Limb (tissue), 2 donors: ENCODE measurements at regions not wholly inside any gene's neighbourhood (a gene's known extent, or its start where the extent isn't known, plus 50 kb on each side); places are given as distances from the start of the nearest gene placed in this dataset.
"Not testable (repeated sequence)": the region's sequence is repeated elsewhere in the genome, so short reads cannot be mapped to it uniquely, and the experiment has no call there.

Experiments
- DNase-seq, 2 donors: peaks; one replicate each; pipeline ENCODE4 v3.0.0-alpha.2; 2016; ENCODE audit errors: extremely low spot score in 2 of 2

GRCh38 chr2:176907341-176907740 is 305.3 kb upstream of the HNRNPA3 start:
- no peak for DNase-seq

GRCh38 chr2:176910828-176911227 is 301.8 kb upstream of the HNRNPA3 start:
- no peak for DNase-seq

- no peak for DNase-seq
These were observed 298.6 kb upstream of the HNRNPA3 start for GRCh38 chr2:176913955-176914354.

- peak in 1 of 2 donors; percentile 52 for DNase-seq
These were observed 298.2 kb upstream of the HNRNPA3 start for GRCh38 chr2:176914371-176914770.

GRCh38 chr2:176922545-176922944 is 290.0 kb upstream of the HNRNPA3 start:
- DNase-seq = not testable (repeated sequence)

GRCh38 chr2:176923205-176923604 is 289.4 kb upstream of the HNRNPA3 start:
- DNase-seq = no peak

GRCh38 chr2:176924909-176925534 is 287.6 kb upstream of the HNRNPA3 start:
- no peak for DNase-seq

GRCh38 chr2:176926453-176926852 is 286.1 kb upstream of the HNRNPA3 start:
- DNase-seq = no peak

GRCh38 chr2:176929387-176929786 is 283.2 kb upstream of the HNRNPA3 start:
- DNase-seq = not testable (repeated sequence)

GRCh38 chr2:176931588-176932563 is 280.7 kb upstream of the HNRNPA3 start:
- DNase-seq = no peak

- no peak for DNase-seq
These were observed 278.5 kb upstream of the HNRNPA3 start for GRCh38 chr2:176934131-176934530.

- peak; percentile 55 for DNase-seq
These were observed 277.7 kb upstream of the HNRNPA3 start for GRCh38 chr2:176934869-176935415.

GRCh38 chr2:176935543-176936102 is 277.0 kb upstream of the HNRNPA3 start:
- no peak for DNase-seq

- no peak for DNase-seq
These were observed 276.2 kb upstream of the HNRNPA3 start for GRCh38 chr2:176936410-176936809.

GRCh38 chr2:176944998-176945397 is 267.6 kb upstream of the HNRNPA3 start:
- no peak for DNase-seq

- DNase-seq = no peak
These were observed 264.8 kb upstream of the HNRNPA3 start for GRCh38 chr2:176947754-176948153.

GRCh38 chr2:176951218-176951617 is 261.4 kb upstream of the HNRNPA3 start:
- DNase-seq = not testable (repeated sequence)

- no peak for DNase-seq
These were observed 255.8 kb upstream of the HNRNPA3 start for GRCh38 chr2:176956791-176957190.

GRCh38 chr2:176959614-176960013 is 253.0 kb upstream of the HNRNPA3 start:
- no peak for DNase-seq

GRCh38 chr2:176960061-176960460 is 252.5 kb upstream of the HNRNPA3 start:
- DNase-seq = no peak

- no peak for DNase-seq
These were observed 251.7 kb upstream of the HNRNPA3 start for GRCh38 chr2:176960736-176961520.
